VCaP (cell line): ENCODE measurements at regions not wholly inside any gene's neighbourhood (a gene's known extent, or its start where the extent isn't known, plus 50 kb on each side); places are given as distances from the start of the nearest gene placed in this dataset.

Experiments used
- H3K27ac ChIP-seq: fragments of 450-650 bp; 2 replicates; pipeline ENCODE4 v1.5.1; 2017
- CTCF ChIP-seq: fragments of 450-650 bp; conservative IDR thresholded peaks from 2 replicates; pipeline ENCODE4 v1.5.1; 2017; ENCODE audit warnings: mild to moderate bottlenecking, moderate library complexity

- TF ChIP-seq CTCF = no peak
- no peak overlapping the region for H3K27ac ChIP-seq
These were observed 763.1 kb upstream of the COBL start for GRCh38 chr7:52079726-52080125.

DNA sequence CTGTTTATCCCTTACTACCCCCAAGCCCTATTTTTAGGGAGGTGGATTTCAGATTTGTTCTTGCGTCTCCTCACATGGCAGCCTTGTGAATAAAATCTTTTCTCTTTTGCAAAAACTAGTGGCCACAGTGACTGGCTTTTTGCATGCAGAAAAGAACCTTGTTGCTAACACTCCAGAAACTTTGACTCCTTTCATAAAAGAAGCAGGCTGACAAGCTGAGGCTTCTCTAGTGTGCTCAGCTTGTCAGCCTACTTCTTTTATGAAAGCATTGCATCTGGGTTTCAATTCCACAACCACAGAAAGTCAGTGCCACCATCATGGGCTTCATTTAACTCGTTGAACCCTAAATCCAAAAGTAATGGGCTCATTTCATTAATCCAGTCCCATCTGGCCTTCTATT is 761.0 kb upstream of the COBL start:
- no peak for TF ChIP-seq CTCF
- H3K27ac ChIP-seq = no peak overlapping the region

GRCh38 chr7:52074912-52075311 is 758.3 kb upstream of the COBL start:
- no peak overlapping the region for H3K27ac ChIP-seq

GRCh38 chr7:52074071-52074470 is 757.5 kb upstream of the COBL start:
- H3K27ac ChIP-seq = no peak overlapping the region
- no peak for TF ChIP-seq CTCF

More at GRCh38 chr7:52074912-52075311, 758.3 kb upstream of the COBL start:
- no peak for TF ChIP-seq CTCF

GRCh38 chr7:52071744-52072143 is 755.1 kb upstream of the COBL start:
- TF ChIP-seq CTCF = no peak
- no peak overlapping the region for H3K27ac ChIP-seq

DNA sequence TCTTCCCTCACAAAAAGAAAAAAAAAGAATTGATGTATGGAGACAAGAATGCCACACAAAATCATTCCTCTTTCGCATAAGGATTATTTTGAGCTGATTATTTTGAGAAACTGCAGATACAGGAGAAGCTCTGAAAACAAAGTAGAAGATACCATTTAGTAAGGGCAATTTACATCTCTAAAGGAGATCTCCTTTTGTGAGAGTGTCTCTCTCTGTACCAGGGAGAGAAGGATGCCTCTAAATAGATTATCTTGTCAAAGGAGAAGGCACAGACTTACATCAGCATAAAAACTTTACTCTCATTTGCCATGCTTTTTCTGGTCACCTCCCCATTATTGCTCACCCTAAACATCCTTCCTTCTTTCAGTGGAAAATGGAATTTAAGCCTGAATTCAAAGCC is 747.9 kb upstream of the COBL start:
- no peak for TF ChIP-seq CTCF
- no peak overlapping the region for H3K27ac ChIP-seq

DNA sequence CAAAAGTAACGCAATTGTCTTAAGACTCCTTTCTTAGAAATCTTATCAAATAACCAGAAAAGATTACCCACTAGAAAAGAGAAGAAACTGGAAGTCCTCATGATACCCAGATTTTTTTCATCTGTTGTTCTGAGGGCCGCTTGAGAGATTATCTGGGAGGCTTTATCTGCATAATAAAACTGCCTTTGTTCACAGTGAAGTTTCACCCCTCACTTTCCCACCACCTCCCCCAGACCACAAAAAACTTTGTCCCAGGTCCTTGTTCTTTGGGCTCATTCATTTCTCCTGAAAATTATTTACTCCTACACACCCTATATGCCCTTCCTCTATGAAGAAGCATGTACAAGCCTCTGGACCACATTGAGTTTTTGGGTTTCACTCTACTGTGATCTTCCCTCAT is 745.1 kb upstream of the COBL start:
- H3K27ac ChIP-seq = no peak overlapping the region
- TF ChIP-seq CTCF = no peak

DNA sequence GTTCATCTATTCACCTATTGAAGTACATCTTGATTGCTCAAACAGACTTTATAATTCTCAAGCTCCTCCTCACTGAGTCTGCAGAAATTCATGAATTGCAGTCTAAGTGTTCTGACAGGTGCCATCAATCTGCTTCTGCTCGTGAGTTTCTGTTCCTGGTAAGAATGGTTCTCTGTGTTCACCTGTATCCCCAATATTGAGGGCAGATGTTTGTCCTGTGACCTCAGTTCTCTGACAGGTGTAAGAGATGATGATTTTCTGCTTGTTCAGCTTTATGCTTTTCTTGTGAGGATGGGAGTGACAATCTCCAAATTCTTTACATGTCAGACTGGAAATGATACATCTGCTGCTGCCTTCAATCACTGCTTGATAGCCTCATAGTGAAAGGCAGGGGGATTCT is 736.9 kb upstream of the COBL start:
- TF ChIP-seq CTCF = no peak
- H3K27ac ChIP-seq = no peak overlapping the region
